Endothelial cell of umbilical vein (primary cell): ENCODE measurements at regions not wholly inside any gene's neighbourhood (a gene's known extent, or its start where the extent isn't known, plus 50 kb on each side); places are given as distances from the start of the nearest gene placed in this dataset.

ENCODE experiments used
- BruUV-seq: library from RNA; stranded (reverse); fragments of 400-500 nt; replicated peaks from 2 replicates; lab custom pipeline; 2021; lab: Mats Ljungman, UMichigan
- CTCF ChIA-PET: fragments of 300-600, 350-600 bp; sonication (Branson Sonifier 250); formaldehyde crosslinking; loops from one replicate; lab custom pipeline; 2021; ENCODE audit warnings: antibody characterized with exemption, inconsistent platforms; lab: Charles Lee
- POLR2A ChIA-PET: fragments of 300-600, 350-600 bp; sonication (Branson Sonifier 250); formaldehyde crosslinking; loops from one replicate; lab custom pipeline; 2021; ENCODE audit warnings: antibody characterized with exemption, inconsistent platforms; lab: Charles Lee
- DNase-seq: peaks from one replicate; pipeline ENCODE4 v3.0.0-alpha.2; 2011; ENCODE audit warnings: low read depth, low spot score
- FAIRE-seq: peaks from 2 replicates; lab custom pipeline; 2011; peaks lifted over from hg19 to GRCh38; lab: Jason Lieb, UNC
- H2AFZ ChIP-seq: 2 replicates; pipeline ENCODE4 v1.6.0; 2012; ENCODE audit warnings: low read depth, low read length, control low read depth, inconsistent platforms
- H3K27ac ChIP-seq: 2 replicates; pipeline ENCODE4 v1.5.1; 2011; ENCODE audit warnings: low read depth, mild to moderate bottlenecking, control low read depth, low read length, moderate library complexity; ENCODE audit not compliant: insufficient read depth
- H3K27me3 ChIP-seq, 2 experiments: 2 replicates each; pipeline versions ENCODE4 v1.6.0 to v1.6.1; 2011; ENCODE audit warnings: low read length in 2 of 2, mixed read lengths in 1 of 2; ENCODE audit not compliant: control insufficient read depth in 2 of 2, insufficient read depth in 2 of 2
- H3K36me3 ChIP-seq, 2 experiments: 2 replicates in 1 of 2; 3 replicates in 1 of 2; pipeline ENCODE4 v1.5.1; 2011; ENCODE audit warnings: low read length in 2 of 2, mild to moderate bottlenecking in 1 of 2, moderate library complexity in 1 of 2; ENCODE audit not compliant: control insufficient read depth in 2 of 2, insufficient read depth in 2 of 2; ENCODE audit errors: extremely low read depth in 1 of 2
- H3K4me1 ChIP-seq: 3 replicates; pipeline ENCODE4 v1.5.1; 2011; ENCODE audit warnings: mild to moderate bottlenecking, low read length; ENCODE audit not compliant: control insufficient read depth, insufficient read depth; ENCODE audit errors: extremely low read depth
- H3K4me2 ChIP-seq: 2 replicates; pipeline ENCODE4 v1.6.1; 2011; ENCODE audit warnings: low read length, control low read depth, mixed read lengths; ENCODE audit not compliant: insufficient read depth
- H3K4me3 ChIP-seq, 3 experiments: fragments of 200-600 bp in 1 of 3; sonication (generic), shearing (Covaris generic) in 1 of 3; replicated peaks in 1 of 3; 2 replicates each; pipeline ENCODE4 v1.5.1; 2011 to 2016; ENCODE audit warnings: control low read depth in 3 of 3, low read length in 3 of 3, mild to moderate bottlenecking in 2 of 3, inconsistent platforms in 1 of 3, low read depth in 1 of 3, moderate library complexity in 1 of 3; ENCODE audit not compliant: insufficient read depth in 1 of 3
- H3K79me2 ChIP-seq: 2 replicates; pipeline ENCODE4 v1.6.0; 2012; ENCODE audit warnings: low read length, inconsistent platforms; ENCODE audit not compliant: control insufficient read depth, insufficient read depth
- H3K9ac ChIP-seq: replicated peaks from 2 replicates; pipeline ENCODE3; 2011; ENCODE audit warnings: low read length, control low read depth; ENCODE audit not compliant: insufficient read depth; ENCODE audit errors: extremely low read depth
- H3K9me1 ChIP-seq: replicated peaks from 3 replicates; pipeline ENCODE4 v1.6.0; 2011; ENCODE audit warnings: mild to moderate bottlenecking, low read length; ENCODE audit not compliant: control insufficient read depth, insufficient read depth; ENCODE audit errors: extremely low read depth
- H3K9me3 ChIP-seq: replicated peaks from 2 replicates; pipeline ENCODE4 v1.5.1; 2012; ENCODE audit warnings: low read length, inconsistent platforms; ENCODE audit not compliant: control insufficient read depth, insufficient read depth
- H4K20me1 ChIP-seq: replicated peaks from 2 replicates; pipeline ENCODE3; 2011; ENCODE audit warnings: mild to moderate bottlenecking, low read length; ENCODE audit not compliant: control insufficient read depth, insufficient read depth; ENCODE audit errors: extremely low read depth
- JUN ChIP-seq: IDR thresholded peaks from 2 replicates; pipeline ENCODE4 v1.6.1; 2011; ENCODE audit warnings: borderline replicate concordance, low read depth; ENCODE audit not compliant: insufficient read length, insufficient read depth
- MYC ChIP-seq: IDR thresholded peaks from one replicate; pipeline ENCODE4 v1.6.1; 2011; ENCODE audit warnings: mild to moderate bottlenecking, low read depth, low read length
- dilution Hi-C: fragments of 300-500 bp; cut with MboI; formaldehyde crosslinking; loops from one replicate; pipeline ENCODE4 v1.15.0; 2019; ENCODE audit warnings: low sequenced_read_pairs; ENCODE audit not compliant: extremely low pct_ligation_motif_present
- intact Hi-C: fragments of 100-400 bp; cut with micrococcal nuclease; formaldehyde crosslinking; loops from one replicate; pipeline ENCODE4 v1.10.0; 2022
- TF ChIP-seq, protein P1 (sequence below): IDR thresholded peaks from 2 replicates; pipeline ENCODE4 v1.6.1; 2011; ENCODE audit not compliant: insufficient read depth, insufficient read length

DNA sequence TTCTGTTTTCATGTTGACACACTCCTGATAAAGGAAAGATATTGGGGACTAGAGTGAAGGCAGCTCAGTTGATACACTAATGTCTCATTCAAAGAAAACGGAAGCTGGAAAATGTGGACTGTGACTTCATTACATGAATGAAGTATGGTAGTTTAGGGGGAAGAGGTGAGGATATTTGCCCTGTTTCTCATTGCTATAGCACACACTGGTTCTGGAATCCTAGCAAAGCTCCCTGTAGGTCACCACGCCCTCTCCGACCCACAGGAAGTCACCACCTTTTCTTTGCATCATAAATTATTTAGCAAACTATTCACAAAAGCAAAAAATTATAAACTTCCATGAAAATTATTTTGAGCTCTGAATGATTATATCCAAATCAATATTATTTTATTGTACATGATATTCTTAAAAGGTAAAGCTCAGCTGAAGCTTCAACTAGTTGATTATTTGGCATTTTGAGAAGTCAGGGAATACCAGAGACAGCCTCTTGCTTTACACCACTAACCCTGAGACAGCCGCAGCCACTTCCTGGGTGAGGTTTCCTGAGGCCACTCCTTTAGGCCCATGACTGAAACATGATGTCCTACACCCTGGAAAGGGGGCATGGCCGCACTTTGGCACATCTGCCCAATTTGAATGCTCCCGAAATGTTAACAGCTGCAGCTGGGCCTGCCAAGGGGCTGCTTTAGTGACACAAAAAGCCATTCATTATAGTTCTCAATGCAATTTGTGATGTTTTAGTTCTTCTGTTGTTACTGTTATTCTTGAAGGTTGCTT lies 50.0 kb upstream of the WDFY2 start:
- dilution Hi-C loops, result no loop called here
- FAIRE-seq (no peak), DNase-seq (no peak)
- Histone ChIP-seq H3K36me3 (no peaks in the 10 kb centered on the region), H2AFZ (no peak overlapping the region), H3K4me1 (no peaks in the 10 kb centered on the region), H3K9me1 (no peaks in the 10 kb centered on the region), H3K4me3 (no peak overlapping the region), H3K79me2 (no peaks in the 10 kb centered on the region), H4K20me1 (no peaks in the 10 kb centered on the region), H3K27me3 (no peaks in the 10 kb centered on the region), H3K27ac (no peak overlapping the region), H3K9me3 (no peaks in the 10 kb centered on the region), H3K4me2 (no peak overlapping the region), H3K9ac (no peak overlapping the region)
- TF ChIP-seq, protein P1, sequence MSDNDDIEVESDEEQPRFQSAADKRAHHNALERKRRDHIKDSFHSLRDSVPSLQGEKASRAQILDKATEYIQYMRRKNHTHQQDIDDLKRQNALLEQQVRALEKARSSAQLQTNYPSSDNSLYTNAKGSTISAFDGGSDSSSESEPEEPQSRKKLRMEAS, result no peak
- TF ChIP-seq JUN (no peak), MYC (no peak)
- POLR2A ChIA-PET, result no interaction called here
- CTCF ChIA-PET, result no interaction called here
- BruUV-seq, result no TSS peak
- intact Hi-C loops, result no loop called here
